ENCODE measurements at regions not wholly inside any gene's neighbourhood (a gene's known extent, or its start where the extent isn't known, plus 50 kb on each side); places are given as distances from the start of the nearest gene placed in this dataset.

GRCh38 chr21:19368944-19369343 lies 965.4 kb upstream of the TMPRSS15 start:
- Mint-ChIP-seq H3K4me1 (no peaks in the 10 kb centered on the region), H3K27ac (no peak overlapping the region), H3K9me3 (peaks cover 3% of the 10 kb centered on the region), H3K27me3 (no peaks in the 10 kb centered on the region), H3K36me3 (no peaks in the 10 kb centered on the region), H3K4me3 (no peak overlapping the region)
- DNase-seq (ENCODE audit: low spot score in 2 of 2) (no peak), ATAC-seq (ENCODE audit: low read depth) (no peak)

DNA sequence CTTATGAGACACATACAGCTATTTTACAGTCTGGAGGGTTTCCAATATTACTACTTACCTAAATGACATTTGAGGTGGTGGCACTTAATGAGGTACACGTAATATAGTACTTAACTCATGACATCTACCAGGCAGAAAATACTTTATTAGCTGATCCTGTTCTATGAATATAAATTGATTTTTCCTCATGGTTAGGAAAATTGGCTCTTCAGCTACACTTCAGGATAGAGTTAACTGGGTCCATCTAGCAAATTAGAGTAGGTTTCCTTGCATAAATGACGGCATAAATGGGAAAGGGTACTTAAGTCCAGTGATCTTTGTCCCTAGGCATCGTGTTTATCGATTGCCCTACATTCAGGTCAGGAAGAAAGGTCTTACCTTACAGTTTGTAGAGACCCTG lies 988.8 kb upstream of the TMPRSS15 start:
- H3K27ac Mint-ChIP-seq, result no peak overlapping the region
- no peaks in the 10 kb centered on the region for H3K4me1 Mint-ChIP-seq
- DNase-seq (ENCODE audit: low spot score in 2 of 2), result no peak
- H3K36me3 Mint-ChIP-seq, result no peaks in the 10 kb centered on the region
- H3K9me3 Mint-ChIP-seq, result peaks cover 1% of the 10 kb centered on the region
- ATAC-seq (ENCODE audit: low read depth), result no peak
- no peak overlapping the region for H3K4me3 Mint-ChIP-seq
- no peaks in the 10 kb centered on the region for H3K27me3 Mint-ChIP-seq

GRCh38 chr21:19400223-19400770 lies 996.7 kb upstream of the TMPRSS15 start:
- Mint-ChIP-seq H3K4me1 (no peaks in the 10 kb centered on the region), H3K27ac (no peak overlapping the region), H3K4me3 (no peak overlapping the region), H3K9me3 (peaks cover 1% of the 10 kb centered on the region), H3K36me3 (no peaks in the 10 kb centered on the region), H3K27me3 (no peaks in the 10 kb centered on the region)
- DNase-seq (ENCODE audit: low spot score in 2 of 2) (no peak), ATAC-seq (ENCODE audit: low read depth) (no peak)

- H3K27me3 Mint-ChIP-seq, result no peaks in the 10 kb centered on the region
- no peak overlapping the region for H3K27ac Mint-ChIP-seq
These were observed 999.3 kb upstream of the TMPRSS15 start for GRCh38 chr21:19402870-19403269.

DNA sequence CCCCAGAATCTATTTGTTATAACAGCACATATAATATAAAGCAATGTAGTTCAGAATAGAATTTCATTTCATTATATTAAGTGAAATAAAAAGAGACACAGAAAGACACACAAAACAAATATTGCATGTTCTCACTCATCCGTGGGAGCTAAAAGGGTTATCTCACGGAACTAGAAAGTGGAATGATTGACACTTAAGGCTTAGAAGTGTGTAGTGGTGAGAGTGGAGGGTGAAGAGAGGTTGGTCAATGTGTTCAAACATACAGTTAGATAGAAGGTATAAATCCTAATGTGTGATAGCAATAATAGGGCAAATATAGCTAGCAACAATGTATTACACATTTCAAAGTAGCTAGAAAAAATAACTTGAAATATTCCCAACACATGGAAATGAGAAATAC lies 1001.7 kb upstream of the TMPRSS15 start:
- DNase-seq (ENCODE audit: low spot score in 2 of 2), result no peak
- Mint-ChIP-seq H3K27me3 (no peaks in the 10 kb centered on the region), H3K9me3 (peaks cover 1% of the 10 kb centered on the region), H3K4me1 (no peaks in the 10 kb centered on the region), H3K36me3 (no peaks in the 10 kb centered on the region), H3K27ac (no peak overlapping the region), H3K4me3 (no peak overlapping the region)
- ATAC-seq (ENCODE audit: low read depth), result no peak

More at GRCh38 chr21:19402870-19403269, 999.3 kb upstream of the TMPRSS15 start:
- DNase-seq (ENCODE audit: low spot score in 2 of 2) (no peak), ATAC-seq (ENCODE audit: low read depth) (no peak)
- Mint-ChIP-seq H3K4me1 (no peaks in the 10 kb centered on the region), H3K36me3 (no peaks in the 10 kb centered on the region), H3K4me3 (no peak overlapping the region), H3K9me3 (peaks cover 1% of the 10 kb centered on the region)

DNA sequence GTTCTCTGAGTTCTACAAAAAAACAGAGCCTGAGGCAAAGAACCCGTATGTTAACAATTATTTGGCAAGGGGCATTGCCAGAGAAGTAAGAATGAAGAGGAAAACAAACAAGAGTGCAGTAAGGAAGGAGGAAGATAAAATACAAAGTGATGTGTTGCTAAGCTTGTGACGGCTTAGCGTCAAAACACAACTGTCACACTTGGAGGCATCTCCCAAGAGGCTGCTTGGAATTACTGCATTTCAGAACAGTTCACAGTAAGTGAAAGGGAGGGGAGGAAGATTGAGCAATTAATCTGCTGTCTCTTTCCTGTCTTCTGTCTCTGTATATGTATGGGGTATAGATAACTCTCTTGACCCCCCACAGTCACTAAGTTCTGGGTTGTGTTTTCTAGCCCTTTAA lies 1017.0 kb upstream of the TMPRSS15 start:
- ATAC-seq (ENCODE audit: low read depth) (no peak), DNase-seq (ENCODE audit: low spot score in 2 of 2) (no peak)
- no peak overlapping the region for H3K27ac Mint-ChIP-seq
- H3K4me3 Mint-ChIP-seq, result no peak overlapping the region
- H3K9me3 Mint-ChIP-seq, result peaks cover 2% of the 10 kb centered on the region
- no peaks in the 10 kb centered on the region for H3K36me3 Mint-ChIP-seq
- no peaks in the 10 kb centered on the region for H3K4me1 Mint-ChIP-seq
- H3K27me3 Mint-ChIP-seq, result no peaks in the 10 kb centered on the region

GRCh38 chr21:19433623-19434022 lies 1030.0 kb upstream of the TMPRSS15 start:
- no peak for ATAC-seq (ENCODE audit: low read depth)
- Mint-ChIP-seq H3K27ac (no peak overlapping the region), H3K9me3 (peaks cover 5% of the 10 kb centered on the region), H3K4me1 (no peaks in the 10 kb centered on the region), H3K36me3 (no peaks in the 10 kb centered on the region), H3K4me3 (no peak overlapping the region), H3K27me3 (no peaks in the 10 kb centered on the region)
- no peak for DNase-seq (ENCODE audit: low spot score in 2 of 2)

DNA sequence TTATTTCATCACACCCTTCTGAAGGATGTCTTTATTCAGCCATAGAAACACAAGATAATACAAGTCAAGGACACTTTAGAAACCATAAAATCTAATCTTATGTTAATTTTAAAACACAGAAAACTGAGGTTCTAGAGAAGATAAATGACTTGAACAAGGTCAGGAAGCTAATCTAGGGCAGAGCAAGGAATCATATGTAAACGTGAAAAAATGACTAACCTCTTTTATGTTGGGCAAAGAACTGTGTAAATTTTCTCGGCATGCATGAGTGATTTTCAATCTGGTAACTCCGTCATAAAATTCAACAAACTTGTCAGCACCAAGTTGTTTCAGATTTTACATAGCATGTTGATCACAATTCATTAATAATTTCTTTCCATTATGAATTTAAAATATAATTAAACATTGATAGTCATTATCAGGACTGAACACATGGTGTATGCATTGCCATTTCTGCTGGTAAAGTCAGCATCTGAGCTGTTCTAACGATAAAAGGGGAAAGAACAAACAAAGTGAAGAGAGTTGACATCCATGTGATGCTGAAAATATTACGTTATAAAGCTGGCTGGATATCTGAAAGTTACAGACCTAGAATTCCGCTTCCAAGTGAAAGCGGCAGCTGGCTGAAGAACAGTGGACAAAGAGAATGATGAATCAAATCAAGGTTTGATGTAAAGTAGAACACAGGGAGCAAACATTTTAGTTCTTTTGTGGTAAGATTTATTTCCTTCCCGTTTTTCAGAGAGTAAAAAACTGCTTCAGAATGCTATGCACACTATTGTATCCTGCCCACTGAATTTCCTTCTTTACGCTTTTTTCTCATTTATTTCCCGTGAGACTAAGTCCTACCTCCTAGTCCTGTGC lies 1037.4 kb upstream of the TMPRSS15 start:
- H3K36me3 Mint-ChIP-seq, result no peaks in the 10 kb centered on the region
- ATAC-seq (ENCODE audit: low read depth), result no peak
- no peaks in the 10 kb centered on the region for H3K27me3 Mint-ChIP-seq
- no peak overlapping the region for H3K4me3 Mint-ChIP-seq
- DNase-seq (ENCODE audit: low spot score in 2 of 2), result no peak
- H3K27ac Mint-ChIP-seq, result no peak overlapping the region
- H3K4me1 Mint-ChIP-seq, result no peaks in the 10 kb centered on the region
- H3K9me3 Mint-ChIP-seq, result no peaks in the 10 kb centered on the region

- ATAC-seq (ENCODE audit: low read depth) (no peak), DNase-seq (ENCODE audit: low spot score in 2 of 2) (no peak)
- Mint-ChIP-seq H3K27me3 (no peaks in the 10 kb centered on the region), H3K4me3 (no peak overlapping the region), H3K4me1 (no peaks in the 10 kb centered on the region), H3K36me3 (no peaks in the 10 kb centered on the region), H3K9me3 (peaks cover 4% of the 10 kb centered on the region), H3K27ac (no peak overlapping the region)
These were observed 1054.7 kb upstream of the TMPRSS15 start for GRCh38 chr21:19458295-19458694.

DNA sequence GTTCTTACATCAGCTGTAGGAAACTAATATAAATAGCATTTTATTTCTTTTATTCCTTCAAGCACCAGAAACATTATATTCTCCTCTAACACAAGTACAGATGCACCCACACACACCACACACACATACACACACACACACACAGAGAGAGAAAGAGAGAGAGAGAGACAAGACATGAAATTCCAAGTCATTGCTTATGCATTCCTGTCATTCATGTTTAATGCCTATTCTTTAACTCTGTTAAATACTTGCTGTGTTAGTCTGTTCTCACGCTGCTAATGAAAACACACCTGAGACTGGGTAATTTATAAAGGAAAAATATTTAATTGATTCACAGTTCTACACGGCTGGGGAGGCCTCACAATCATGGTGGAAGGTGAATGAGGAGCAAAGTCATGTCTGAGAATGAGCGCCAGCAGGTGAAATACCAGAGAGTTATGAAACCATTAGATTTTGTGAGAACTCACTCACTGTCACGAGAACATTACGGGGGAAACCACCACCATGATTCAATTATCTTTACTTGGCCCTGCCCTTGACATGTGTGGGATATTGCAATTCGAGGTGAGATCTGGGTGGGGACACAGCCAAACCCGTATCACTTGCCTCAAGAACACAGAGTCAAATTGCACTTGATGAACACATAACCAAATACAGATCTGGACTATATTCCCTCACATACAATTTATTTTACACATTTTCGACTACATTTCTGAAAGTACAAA lies 1058.1 kb upstream of the TMPRSS15 start:
- Mint-ChIP-seq H3K36me3 (no peaks in the 10 kb centered on the region), H3K27me3 (no peaks in the 10 kb centered on the region), H3K4me1 (no peaks in the 10 kb centered on the region), H3K9me3 (peaks cover 4% of the 10 kb centered on the region), H3K4me3 (no peak overlapping the region), H3K27ac (no peak overlapping the region)
- no peak for DNase-seq (ENCODE audit: low spot score in 2 of 2)
- ATAC-seq (ENCODE audit: low read depth), result no peak

DNA sequence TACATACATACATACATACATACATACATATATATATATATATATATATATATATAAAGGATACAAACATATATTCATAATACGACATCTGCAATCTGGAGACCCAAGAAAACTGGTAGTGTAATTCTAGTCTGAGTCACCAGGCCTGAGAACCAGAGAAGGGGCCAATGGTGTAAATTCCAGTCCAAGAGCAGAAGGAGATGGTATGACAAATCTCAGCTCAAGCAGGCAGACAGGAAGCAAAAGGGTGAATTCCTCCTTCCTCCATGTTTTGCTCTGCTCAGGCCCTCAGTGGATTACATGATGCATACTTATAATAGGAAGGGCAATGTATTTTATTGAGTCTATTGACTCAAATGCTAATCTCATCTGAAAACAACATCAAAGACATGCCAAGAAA lies 1060.4 kb upstream of the TMPRSS15 start:
- no peak overlapping the region for H3K4me3 Mint-ChIP-seq
- no peak overlapping the region for H3K27ac Mint-ChIP-seq
- DNase-seq (ENCODE audit: low spot score in 2 of 2), result no peak
- H3K4me1 Mint-ChIP-seq, result no peaks in the 10 kb centered on the region
- no peaks in the 10 kb centered on the region for H3K9me3 Mint-ChIP-seq
- H3K36me3 Mint-ChIP-seq, result no peaks in the 10 kb centered on the region
- no peaks in the 10 kb centered on the region for H3K27me3 Mint-ChIP-seq
- ATAC-seq (ENCODE audit: low read depth), result no peak

GRCh38 chr21:19468991-19469715 lies 1065.6 kb upstream of the TMPRSS15 start:
- H3K27ac Mint-ChIP-seq, result no peak overlapping the region
- DNase-seq (ENCODE audit: low spot score in 2 of 2) (no peak), ATAC-seq (ENCODE audit: low read depth) (no peak)
- H3K4me3 Mint-ChIP-seq, result no peak overlapping the region
- no peaks in the 10 kb centered on the region for H3K27me3 Mint-ChIP-seq
- H3K9me3 Mint-ChIP-seq, result peaks cover 2% of the 10 kb centered on the region
- H3K36me3 Mint-ChIP-seq, result no peaks in the 10 kb centered on the region
- H3K4me1 Mint-ChIP-seq, result no peaks in the 10 kb centered on the region

DNA sequence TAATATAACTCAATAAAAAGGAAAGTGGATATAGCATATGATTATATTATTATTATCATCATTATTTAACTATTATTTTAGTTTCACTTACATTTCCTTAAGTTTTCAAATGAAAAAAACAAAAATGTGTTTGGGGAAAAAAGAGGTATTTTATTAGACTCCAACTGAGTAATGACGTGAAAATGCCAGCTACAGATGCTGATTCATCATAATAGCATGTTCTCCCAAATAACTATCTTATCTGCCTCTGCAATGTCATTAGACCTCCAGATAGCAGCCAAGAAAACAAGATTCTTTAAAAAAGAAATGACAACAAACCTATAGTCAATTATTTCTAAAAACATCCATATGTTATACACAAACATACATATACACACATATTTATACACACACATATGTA lies 1071.9 kb upstream of the TMPRSS15 start:
- Mint-ChIP-seq H3K4me3 (no peak overlapping the region), H3K9me3 (peaks cover 6% of the 10 kb centered on the region), H3K27me3 (no peaks in the 10 kb centered on the region), H3K36me3 (no peaks in the 10 kb centered on the region), H3K27ac (no peak overlapping the region), H3K4me1 (no peaks in the 10 kb centered on the region)
- DNase-seq (ENCODE audit: low spot score in 2 of 2) (no peak), ATAC-seq (ENCODE audit: low read depth) (no peak)

DNA sequence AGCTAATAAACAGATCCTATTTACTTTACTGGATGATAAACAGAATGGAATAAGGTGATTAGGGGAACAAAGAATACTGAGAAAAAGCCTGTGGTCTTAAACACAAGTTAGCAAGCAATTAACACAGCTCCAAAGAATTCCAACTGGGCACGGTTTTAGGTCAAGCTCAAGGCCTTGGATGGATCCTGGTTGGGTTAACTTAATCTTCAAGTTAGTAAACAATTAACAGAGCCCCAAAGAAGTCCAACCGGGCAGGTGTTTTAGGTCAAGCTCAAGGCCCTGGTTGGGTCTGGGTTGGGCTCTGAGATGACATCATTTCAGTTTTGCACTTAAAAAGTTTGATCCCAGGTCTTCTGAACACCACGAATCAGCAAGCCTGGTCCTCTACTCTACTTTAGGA lies 1086.3 kb upstream of the TMPRSS15 start:
- Mint-ChIP-seq H3K9me3 (peaks cover 2% of the 10 kb centered on the region), H3K27me3 (no peaks in the 10 kb centered on the region), H3K4me3 (no peak overlapping the region), H3K36me3 (no peaks in the 10 kb centered on the region), H3K4me1 (no peaks in the 10 kb centered on the region), H3K27ac (no peak overlapping the region)
- no peak for DNase-seq (ENCODE audit: low spot score in 2 of 2)
- ATAC-seq (ENCODE audit: low read depth), result no peak
